ENCODE measurements at regions not wholly inside any gene's neighbourhood (a gene's known extent, or its start where the extent isn't known, plus 50 kb on each side); places are given as distances from the start of the nearest gene placed in this dataset.
A peak's percentile ranks its signal among the peaks of the same experiment; 100 is the strongest.
"Not testable (repeated sequence)": the region's sequence is repeated elsewhere in the genome, so short reads cannot be mapped to it uniquely, and the experiment has no call there.

- DNase-seq: not testable (repeated sequence)
These were observed 87.8 kb downstream of the TENT5D start for GRCh38 chrX:80508083-80508482.

- no peak for DNase-seq
These were observed 91.9 kb downstream of the TENT5D start for GRCh38 chrX:80511969-80512760.

- no peak for DNase-seq
These were observed 92.7 kb downstream of the TENT5D start for GRCh38 chrX:80512924-80513323.

GRCh38 chrX:80513625-80514024 is 93.4 kb downstream of the TENT5D start:
- no peak for DNase-seq

- DNase-seq: no peak
These were observed 116.8 kb downstream of the TENT5D start for GRCh38 chrX:80537096-80537495.

GRCh38 chrX:80550722-80551121 is 130.5 kb downstream of the TENT5D start:
- peak; percentile 20 for DNase-seq

GRCh38 chrX:80556148-80556547 is 135.9 kb downstream of the TENT5D start:
- no peak for DNase-seq

GRCh38 chrX:80572636-80573035 is 152.4 kb downstream of the TENT5D start:
- no peak for DNase-seq

GRCh38 chrX:80573275-80573674 is 153.0 kb downstream of the TENT5D start:
- no peak for DNase-seq

GRCh38 chrX:80574486-80575086 is 154.3 kb downstream of the TENT5D start:
- DNase-seq: not testable (repeated sequence)

- DNase-seq: no peak
These were observed 156.0 kb downstream of the TENT5D start for GRCh38 chrX:80576267-80576666.

GRCh38 chrX:80576806-80577533 is 156.7 kb downstream of the TENT5D start:
- DNase-seq: no peak

GRCh38 chrX:80578517-80579105 is 158.4 kb downstream of the TENT5D start:
- DNase-seq: peak; percentile 12

GRCh38 chrX:80590992-80591391 is 170.7 kb downstream of the TENT5D start:
- DNase-seq: not testable (repeated sequence)

- DNase-seq: no peak
These were observed 182.0 kb downstream of the TENT5D start for GRCh38 chrX:80602036-80602860.
